ACHN (cell line): ENCODE measurements at regions not wholly inside any gene's neighbourhood (a gene's known extent, or its start where the extent isn't known, plus 50 kb on each side); places are given as distances from the start of the nearest gene placed in this dataset.
"Not testable (repeated sequence)": the region's sequence is repeated elsewhere in the genome, so short reads cannot be mapped to it uniquely, and the experiment has no call there.

ENCODE experiments used
- DNase-seq: peaks from one replicate; pipeline ENCODE4 v3.0.0-alpha.2; 2015
- in situ Hi-C: cut with HindIII; loops from 2 replicates; pipeline ENCODE4 v1.10.0; 2017; ENCODE audit warnings: low sequenced_read_pairs, low pct_ligation_motif_present, low pct_unique_long_range_greater_than_20kb

- in situ Hi-C loops = no loop called here
Observed at GRCh38 chr6:92011681-92012245, 1407.6 kb downstream of the EPHA7 start.

GRCh38 chr6:92008757-92009502 is 1410.4 kb downstream of the EPHA7 start:
- in situ Hi-C loops = no loop called here
- no peak for DNase-seq

More at GRCh38 chr6:92011681-92012245, 1407.6 kb downstream of the EPHA7 start:
- no peak for DNase-seq

- in situ Hi-C loops = no loop called here
- DNase-seq = no peak
Observed at GRCh38 chr6:92000112-92000511, 1413.2 kb upstream of the MAP3K7 start.

- in situ Hi-C loops = no loop called here
- DNase-seq = no peak
Observed at GRCh38 chr6:91994787-91995186, 1407.9 kb upstream of the MAP3K7 start.

GRCh38 chr6:91982559-91982958 is 1395.7 kb upstream of the MAP3K7 start:
- in situ Hi-C loops = no loop called here

GRCh38 chr6:91976797-91977196 is 1389.9 kb upstream of the MAP3K7 start:
- no peak for DNase-seq
- in situ Hi-C loops = no loop called here

More at GRCh38 chr6:91982559-91982958, 1395.7 kb upstream of the MAP3K7 start:
- DNase-seq = no peak

GRCh38 chr6:91970700-91971099 is 1383.8 kb upstream of the MAP3K7 start:
- in situ Hi-C loops = no loop called here
- DNase-seq = no peak

- no peak for DNase-seq
- in situ Hi-C loops = no loop called here
Observed at GRCh38 chr6:91965872-91966271, 1379.0 kb upstream of the MAP3K7 start.

GRCh38 chr6:91961671-91962070 is 1374.8 kb upstream of the MAP3K7 start:
- no peak for DNase-seq
- in situ Hi-C loops = no loop called here

- in situ Hi-C loops = no loop called here
- no peak for DNase-seq
Observed at GRCh38 chr6:91961236-91961635, 1374.4 kb upstream of the MAP3K7 start.

GRCh38 chr6:91941838-91942237 is 1355.0 kb upstream of the MAP3K7 start:
- DNase-seq = no peak
- in situ Hi-C loops = no loop called here

- in situ Hi-C loops = no loop called here
- no peak for DNase-seq
Observed at GRCh38 chr6:91940801-91941200, 1353.9 kb upstream of the MAP3K7 start.

GRCh38 chr6:91926827-91927226 is 1340.0 kb upstream of the MAP3K7 start:
- DNase-seq = no peak
- in situ Hi-C loops = no loop called here

GRCh38 chr6:91926361-91926760 is 1339.5 kb upstream of the MAP3K7 start:
- in situ Hi-C loops = no loop called here

GRCh38 chr6:91911945-91912344 is 1325.1 kb upstream of the MAP3K7 start:
- no peak for DNase-seq
- in situ Hi-C loops = no loop called here

More at GRCh38 chr6:91926361-91926760, 1339.5 kb upstream of the MAP3K7 start:
- DNase-seq = no peak

GRCh38 chr6:91904586-91905164 is 1317.8 kb upstream of the MAP3K7 start:
- no peak for DNase-seq
- in situ Hi-C loops = no loop called here

GRCh38 chr6:91895599-91896285 is 1308.9 kb upstream of the MAP3K7 start:
- in situ Hi-C loops = no loop called here
- DNase-seq = no peak

GRCh38 chr6:91886183-91886795 is 1299.4 kb upstream of the MAP3K7 start:
- DNase-seq = no peak
- in situ Hi-C loops = no loop called here

- DNase-seq, in situ Hi-C loops: not testable (repeated sequence)
Observed at GRCh38 chr6:91881791-91882190, 1294.9 kb upstream of the MAP3K7 start.
